GM21528 (cell line): ENCODE measurements at regions not wholly inside any gene's neighbourhood (a gene's known extent, or its start where the extent isn't known, plus 50 kb on each side); places are given as distances from the start of the nearest gene placed in this dataset.

Source experiments
- ATAC-seq: cut with Tn5 transposase; IDR thresholded peaks from one replicate; pipeline ENCODE4 v1.9.1; 2021; ENCODE audit warnings: mild to moderate bottlenecking, moderate library complexity; ENCODE audit not compliant: unreplicated experiment, low FRiP score

GRCh38 chr7:50210706-50211115, 93.8 kb upstream of the IKZF1 start:
- ATAC-seq: no peak

GRCh38 chr7:50209461-50210135, 94.9 kb upstream of the IKZF1 start:
- ATAC-seq: no peak

DNA sequence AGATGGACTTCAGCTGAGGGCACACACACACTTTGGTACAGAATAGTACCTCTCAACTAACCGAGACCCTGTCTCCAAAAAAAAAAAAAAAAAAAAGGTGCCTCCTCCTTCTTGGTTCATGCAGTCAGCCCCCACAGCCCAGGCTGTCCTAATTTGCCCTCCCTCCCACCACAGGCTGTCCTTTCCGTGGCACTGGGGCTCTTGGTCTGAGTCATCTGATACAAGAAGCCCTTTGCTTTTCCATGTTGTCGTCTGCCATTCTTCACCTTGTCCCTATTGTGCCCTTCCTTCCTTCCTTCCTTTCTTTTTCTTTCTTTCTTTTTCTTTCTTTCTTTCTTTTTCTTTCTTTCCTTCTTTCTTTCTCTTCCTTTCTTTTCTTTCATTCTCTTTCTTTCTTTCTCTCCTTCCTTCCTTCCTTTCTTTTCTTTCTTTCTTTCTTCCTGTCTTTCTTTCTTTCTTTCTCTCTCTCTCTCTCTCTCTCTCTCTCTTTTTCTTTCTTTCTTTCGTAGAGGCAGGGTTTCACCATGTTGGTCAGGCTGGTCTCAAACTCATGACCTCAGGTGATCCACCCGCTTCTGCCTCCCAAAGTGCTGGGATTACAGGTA, 96.0 kb upstream of the IKZF1 start:
- ATAC-seq: no peak

DNA sequence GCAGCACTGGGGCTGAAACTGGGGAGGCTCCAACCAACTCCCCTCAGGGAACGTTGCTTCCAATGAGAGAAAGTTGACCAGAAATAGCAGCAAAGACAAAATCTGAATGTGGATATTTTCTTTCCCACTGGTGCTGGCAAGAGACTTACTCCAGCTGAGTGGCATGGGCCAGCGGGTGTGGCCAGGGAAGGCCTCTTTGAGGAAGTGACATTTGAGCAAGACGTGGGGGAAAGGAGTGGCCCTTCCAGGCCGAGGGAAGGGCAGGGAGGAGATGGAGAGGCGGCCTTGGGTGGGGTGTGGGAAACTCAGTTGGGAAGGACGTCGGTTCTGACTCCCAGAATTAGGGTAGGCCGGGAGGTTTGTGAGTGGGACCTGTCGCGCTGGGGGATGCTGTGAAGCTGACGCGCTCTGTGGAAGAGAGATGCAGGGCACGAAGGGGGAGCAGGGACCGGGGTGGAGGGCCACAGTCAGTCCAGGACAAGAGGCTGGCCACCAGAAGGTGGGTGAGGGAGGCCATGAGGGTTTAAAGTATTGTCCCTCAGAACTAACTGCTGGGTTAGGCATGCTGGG, 96.7 kb upstream of the IKZF1 start:
- no peak for ATAC-seq

DNA sequence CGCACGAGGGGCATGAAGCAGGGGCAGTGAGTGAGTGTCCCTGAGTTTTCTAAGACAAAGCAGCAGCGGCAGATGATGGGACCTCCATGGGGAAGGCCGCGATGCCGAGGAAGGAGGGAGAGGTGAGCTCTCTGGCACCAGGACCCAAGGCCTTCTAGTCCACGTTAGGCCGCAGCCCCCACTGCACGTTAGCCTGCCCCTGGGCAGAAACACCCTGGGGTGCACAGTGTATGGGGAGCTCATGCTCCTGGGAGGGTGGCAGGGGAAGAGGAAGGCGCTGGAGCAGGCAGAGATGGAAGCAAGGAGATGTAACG, 97.3 kb upstream of the IKZF1 start:
- ATAC-seq: no peak

DNA sequence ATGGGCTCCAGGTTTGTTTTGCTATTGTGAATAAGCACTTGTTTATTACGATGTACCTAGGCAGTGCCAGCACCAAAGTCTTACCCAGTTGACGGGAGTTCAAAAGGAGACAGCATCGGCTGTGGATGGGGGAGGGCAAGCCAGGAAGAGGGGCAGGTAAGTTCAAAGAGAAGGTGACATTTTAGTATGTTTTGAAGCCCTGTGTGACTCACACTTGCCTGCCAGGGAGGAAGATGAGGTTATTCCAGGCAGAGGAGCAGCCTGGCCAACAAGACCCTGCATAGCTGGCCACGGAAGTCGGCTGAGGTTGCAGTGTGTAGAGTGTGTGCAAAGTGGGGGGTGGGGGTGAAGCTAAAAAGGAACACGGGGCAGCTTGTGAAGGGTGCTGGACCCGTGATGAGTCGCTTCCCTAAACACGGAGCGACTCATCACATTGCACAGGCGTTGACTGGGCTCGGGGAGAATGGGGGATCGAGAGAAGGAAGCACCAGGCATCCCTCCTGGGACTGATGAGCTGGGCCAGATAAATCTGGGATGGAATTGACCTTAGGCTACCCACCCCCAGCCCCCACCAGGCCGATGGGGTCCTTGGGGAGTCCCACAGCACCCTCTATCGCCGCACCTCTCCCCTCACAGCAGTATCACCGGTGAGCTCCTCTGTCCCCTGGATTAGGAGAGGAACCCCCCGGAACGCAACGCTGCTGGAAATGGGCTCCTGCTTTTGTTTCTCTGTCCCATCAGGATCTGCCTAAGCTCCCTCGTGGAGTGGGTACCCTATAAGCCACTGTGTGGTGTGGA, 97.9 kb upstream of the IKZF1 start:
- ATAC-seq: no peak

- no peak for ATAC-seq
These were observed 99.5 kb upstream of the IKZF1 start for GRCh38 chr7:50205011-50205410.

GRCh38 chr7:50204581-50204980, 99.9 kb upstream of the IKZF1 start:
- ATAC-seq: no peak

GRCh38 chr7:50203521-50203920, 101.0 kb upstream of the IKZF1 start:
- no peak for ATAC-seq

- ATAC-seq: no peak
These were observed 102.4 kb upstream of the IKZF1 start for GRCh38 chr7:50202052-50202555.

GRCh38 chr7:50199824-50200223, 104.7 kb upstream of the IKZF1 start:
- ATAC-seq: no peak

DNA sequence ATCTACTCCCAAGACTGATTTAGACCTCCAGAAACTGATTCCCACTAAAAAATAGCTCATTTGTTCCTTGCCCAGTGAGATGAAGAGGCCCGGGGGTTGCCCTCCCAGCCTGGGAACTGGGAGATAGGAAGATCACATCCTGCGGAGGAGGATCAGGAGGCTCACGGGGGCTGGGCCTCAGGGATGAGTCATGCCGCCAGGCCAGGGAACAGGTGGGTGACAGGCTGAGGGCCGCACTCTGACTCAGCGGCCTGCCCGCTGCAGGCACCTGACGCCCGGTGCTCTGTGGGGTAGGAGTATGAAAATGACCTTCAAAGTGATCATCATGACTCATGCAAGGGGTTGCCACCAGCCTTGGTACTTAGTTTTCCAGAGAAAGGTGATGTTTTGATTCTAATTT, 104.5 kb upstream of the ZPBP start:
- ATAC-seq: peak; percentile 68

- no peak for ATAC-seq
These were observed 103.7 kb upstream of the ZPBP start for GRCh38 chr7:50196719-50197118.

- no peak for ATAC-seq
These were observed 97.7 kb upstream of the ZPBP start for GRCh38 chr7:50190776-50191175.

DNA sequence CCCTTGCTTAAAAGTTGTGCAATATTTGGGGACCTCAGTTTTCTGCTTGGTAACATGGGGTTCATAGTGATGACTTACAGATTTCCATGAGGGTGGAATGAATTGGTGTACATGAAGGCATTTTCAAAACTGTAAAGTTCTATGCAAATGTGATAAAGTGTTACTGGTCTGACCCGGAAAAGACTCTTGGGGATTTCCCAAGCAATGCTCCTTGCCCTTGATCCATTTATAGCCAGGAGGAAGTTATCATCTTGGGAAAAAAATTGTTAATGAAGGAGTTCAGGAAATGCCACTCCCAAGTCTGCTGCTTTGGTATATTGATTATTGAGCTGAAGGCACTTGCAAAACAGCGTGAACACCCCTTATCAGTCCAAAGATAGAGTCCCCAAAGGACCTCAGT, 96.3 kb upstream of the ZPBP start:
- no peak for ATAC-seq

- no peak for ATAC-seq
These were observed 93.1 kb upstream of the ZPBP start for GRCh38 chr7:50185951-50186682.

DNA sequence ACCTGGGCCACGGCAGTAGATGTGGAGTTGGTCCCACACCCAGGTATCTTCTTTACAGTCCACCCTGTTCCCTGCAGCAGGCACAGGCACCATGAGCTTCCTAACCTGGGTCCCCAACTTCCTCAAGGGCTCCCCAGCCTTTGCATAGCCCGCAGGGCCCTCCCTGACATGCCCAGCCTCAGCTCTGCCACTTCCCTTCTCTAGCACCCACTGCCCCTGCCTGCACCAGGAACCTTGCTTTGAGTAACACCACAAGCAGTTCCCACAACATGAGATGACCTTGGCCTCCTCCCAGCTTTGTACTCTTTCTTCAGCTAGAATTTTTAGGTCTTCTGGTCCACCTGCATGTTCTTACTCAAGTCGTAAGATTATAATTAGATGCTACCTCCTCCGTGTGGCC, 92.2 kb upstream of the ZPBP start:
- no peak for ATAC-seq

DNA sequence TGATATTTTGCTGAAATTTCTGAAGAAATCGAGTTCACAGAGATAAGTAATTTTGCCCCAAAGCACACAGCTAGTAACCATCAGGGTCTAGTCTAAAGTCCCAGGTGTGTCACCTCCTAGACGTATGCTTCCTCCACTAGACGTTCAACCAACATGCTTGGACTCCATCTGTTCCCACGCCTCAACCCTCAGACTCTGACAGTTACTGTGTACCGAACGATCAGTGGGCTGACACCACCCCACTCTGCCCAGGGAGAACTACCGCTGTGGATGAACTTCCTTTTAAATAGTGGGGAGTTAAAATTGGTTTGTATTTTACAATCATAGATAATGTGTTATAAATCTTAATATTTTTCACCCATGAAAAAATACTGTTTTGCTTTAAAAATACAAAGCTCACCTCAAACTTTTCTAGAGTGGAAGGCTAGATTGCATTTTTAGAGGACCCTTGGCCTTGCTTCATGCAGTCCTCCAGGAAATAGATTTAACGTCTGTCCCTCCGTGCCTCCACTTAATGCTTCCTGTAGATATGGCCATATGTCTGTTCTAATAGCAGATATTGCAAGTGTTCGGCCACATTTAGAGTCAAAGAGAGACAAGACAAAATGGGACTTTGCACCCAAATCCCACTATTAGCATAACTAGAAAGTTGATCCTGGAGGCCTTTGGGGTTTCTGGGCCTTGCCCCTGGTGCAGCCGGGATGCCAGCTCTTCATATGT, 91.4 kb upstream of the ZPBP start:
- ATAC-seq: no peak

DNA sequence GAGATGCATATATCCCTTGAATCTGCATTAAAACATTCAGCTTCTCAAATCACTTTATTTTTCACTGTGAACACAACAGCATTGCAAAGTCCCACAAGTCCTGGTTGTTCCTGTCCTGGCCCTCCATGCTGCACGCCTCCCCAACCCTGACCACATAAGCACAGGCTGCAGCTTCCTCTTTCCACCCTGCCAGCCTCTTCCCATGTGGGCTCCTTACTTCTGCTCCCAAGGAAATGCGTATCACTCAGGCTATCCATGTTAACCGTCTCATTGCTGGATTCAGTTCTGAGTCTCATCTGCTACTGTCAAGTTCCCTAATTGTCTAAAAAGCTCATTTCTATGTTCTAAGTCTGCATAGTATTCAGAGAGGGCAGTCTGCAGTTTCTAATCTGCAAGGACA, 89.7 kb upstream of the ZPBP start:
- no peak for ATAC-seq

GRCh38 chr7:50181081-50181480, 88.0 kb upstream of the ZPBP start:
- ATAC-seq: no peak
